H1 (cell line): ENCODE measurements at regions not wholly inside any gene's neighbourhood (a gene's known extent, or its start where the extent isn't known, plus 50 kb on each side); places are given as distances from the start of the nearest gene placed in this dataset.

ENCODE experiments used
- CTCF ChIA-PET: fragments of 300-600 bp; sonication (Branson Sonifier 250); formaldehyde crosslinking; loops from one replicate; lab custom pipeline; 2021; ENCODE audit not compliant: partially characterized antibody; lab: Charles Lee
- POLR2A ChIA-PET: fragments of 300-600 bp; sonication (Branson Sonifier 250); formaldehyde crosslinking; loops from one replicate; lab custom pipeline; 2021; ENCODE audit warnings: inconsistent platforms; ENCODE audit not compliant: partially characterized antibody; lab: Charles Lee
- DNase-seq, 2 experiments: peaks; one replicate each; pipeline versions ENCODE4 v3.0.0 to v3.0.0-alpha.2; 2010 to 2022; ENCODE audit warnings: low spot score in 2 of 2, low read depth in 1 of 2, mixed read lengths in 1 of 2
- FAIRE-seq: peaks from 2 replicates; lab custom pipeline; 2011; peaks lifted over from hg19 to GRCh38; lab: Jason Lieb, UNC
- H2AFZ ChIP-seq: 2 replicates; pipeline ENCODE4 v1.8.1; 2012; ENCODE audit warnings: low read length, inconsistent platforms
- H2AK5ac ChIP-seq: 2 replicates; pipeline ENCODE4 v1.6.1; 2013; ENCODE audit warnings: low read depth, low read length
- H2BK120ac ChIP-seq: replicated peaks from 2 replicates; pipeline ENCODE3; 2013; ENCODE audit warnings: low read depth, low read length, inconsistent platforms
- H2BK12ac ChIP-seq: 2 replicates; pipeline ENCODE4 v1.6.1; 2013; ENCODE audit warnings: low read depth, low read length
- H2BK15ac ChIP-seq: 2 replicates; pipeline ENCODE4 v1.6.1; 2013; ENCODE audit warnings: low read length
- H2BK20ac ChIP-seq: 2 replicates; pipeline ENCODE4 v1.6.1; 2013; ENCODE audit warnings: low read length
- H2BK5ac ChIP-seq: 2 replicates; pipeline ENCODE4 v1.6.1; 2013; ENCODE audit warnings: low read depth, low read length
- H3K14ac ChIP-seq: 2 replicates; pipeline ENCODE4 v1.6.1; 2013; ENCODE audit warnings: inconsistent platforms; ENCODE audit not compliant: insufficient read length
- H3K18ac ChIP-seq: 2 replicates; pipeline ENCODE4 v1.6.1; 2013; ENCODE audit warnings: low read length; ENCODE audit errors: extremely low read depth
- H3K23ac ChIP-seq: 2 replicates; pipeline ENCODE4 v1.6.1; 2013; ENCODE audit warnings: inconsistent platforms; ENCODE audit not compliant: insufficient read length
- H3K23me2 ChIP-seq: 2 replicates; pipeline ENCODE4 v1.6.1; 2013; ENCODE audit warnings: low read depth, low read length
- H3K27ac ChIP-seq: 2 replicates; pipeline ENCODE4 v1.6.1; 2011; ENCODE audit warnings: low read depth, low read length, inconsistent platforms
- H3K27me3 ChIP-seq, 4 experiments: replicated peaks in 1 of 4; 1 replicate in 1 of 4; 2 replicates in 3 of 4; pipeline versions ENCODE4 v1.6.1 to v1.8.1; 2011 to 2013; ENCODE audit warnings: low read length in 3 of 4, mild to moderate bottlenecking in 3 of 4, inconsistent platforms in 2 of 4, mixed read lengths in 2 of 4, moderate library complexity in 1 of 4; ENCODE audit not compliant: control insufficient read depth in 3 of 4, insufficient read depth in 3 of 4; ENCODE audit errors: extremely low read depth in 1 of 4
- H3K36me3 ChIP-seq, 4 experiments: 2 replicates each; pipeline versions ENCODE4 v1.6.1 to v1.8.1; 2011 to 2013; ENCODE audit warnings: mild to moderate bottlenecking in 4 of 4, low read length in 3 of 4, moderate library complexity in 2 of 4, control low read depth in 1 of 4, inconsistent platforms in 1 of 4; ENCODE audit not compliant: insufficient read depth in 4 of 4, control insufficient read depth in 2 of 4
- H3K4ac ChIP-seq: replicated peaks from 2 replicates; pipeline ENCODE3; 2013; ENCODE audit warnings: low read length, low read depth, mixed read lengths, inconsistent platforms; ENCODE audit not compliant: insufficient read length
- H3K4me1 ChIP-seq, 4 experiments: replicated peaks in 1 of 4; 1 replicate in 1 of 4; 2 replicates in 3 of 4; pipeline versions ENCODE4 v1.6.1 to v1.8.1; 2011 to 2013; ENCODE audit warnings: low read length in 3 of 4, inconsistent platforms in 2 of 4, mixed read lengths in 1 of 4; ENCODE audit not compliant: insufficient read depth in 4 of 4, control insufficient read depth in 3 of 4
- H3K4me2 ChIP-seq, 2 experiments: 2 replicates each; pipeline versions ENCODE4 v1.6.1 to v1.8.1; 2011 to 2013; ENCODE audit warnings: low read depth in 2 of 2, low read length in 2 of 2, control low read depth in 1 of 2, inconsistent platforms in 1 of 2, mild to moderate bottlenecking in 1 of 2; ENCODE audit not compliant: insufficient read depth in 1 of 2
- H3K4me3 ChIP-seq, 4 experiments: fragments of 200-600, 300-600 bp in 1 of 4; sonication (generic), shearing (Covaris generic), sonication (Bioruptor Twin) in 1 of 4; 2 replicates each; pipeline versions ENCODE4 v1.5.1 to v1.8.1; 2011 to 2016; ENCODE audit warnings: low read length in 4 of 4, low read depth in 3 of 4, control low read depth in 2 of 4, inconsistent platforms in 2 of 4, mild to moderate bottlenecking in 2 of 4, mixed read lengths in 1 of 4, moderate library complexity in 1 of 4; ENCODE audit not compliant: insufficient read depth in 2 of 4; ENCODE audit errors: extremely low read depth in 1 of 4
- H3K56ac ChIP-seq: replicated peaks from 2 replicates; pipeline ENCODE3; 2013; ENCODE audit warnings: low read depth, mild to moderate bottlenecking, mixed read lengths, low read length, inconsistent platforms; ENCODE audit not compliant: insufficient read length
- H3K79me1 ChIP-seq: 2 replicates; pipeline ENCODE4 v1.6.1; 2013; ENCODE audit warnings: low read depth, low read length, control low read depth
- H3K79me2 ChIP-seq, 2 experiments: 2 replicates each; pipeline versions ENCODE4 v1.6.1 to v1.8.1; 2012 to 2013; ENCODE audit warnings: low read length in 2 of 2, mild to moderate bottlenecking in 2 of 2, inconsistent platforms in 1 of 2; ENCODE audit not compliant: insufficient read depth in 2 of 2, control insufficient read depth in 1 of 2
- H3K9ac ChIP-seq, 4 experiments: replicated peaks in 1 of 4; 1 replicate in 1 of 4; 2 replicates in 3 of 4; pipeline versions ENCODE4 v1.6.1 to v1.8.1; 2011 to 2013; ENCODE audit warnings: low read depth in 3 of 4, low read length in 3 of 4, control low read depth in 2 of 4, mild to moderate bottlenecking in 2 of 4, moderate library complexity in 2 of 4, inconsistent platforms in 1 of 4; ENCODE audit errors: extremely low read depth in 1 of 4
- H3K9me3 ChIP-seq, 2 experiments: 2 replicates each; pipeline versions ENCODE4 v1.6.1 to v1.8.1; 2012 to 2013; ENCODE audit warnings: mild to moderate bottlenecking in 2 of 2, moderate library complexity in 2 of 2, control low read depth in 1 of 2, inconsistent platforms in 1 of 2, low read depth in 1 of 2, low read length in 1 of 2, mixed read lengths in 1 of 2; ENCODE audit not compliant: insufficient read depth in 2 of 2
- H4K20me1 ChIP-seq, 2 experiments: replicated peaks in 1 of 2; 2 replicates each; pipeline versions ENCODE3 to v1.8.1; 2011 to 2013; ENCODE audit warnings: inconsistent platforms in 2 of 2, low read length in 2 of 2, mild to moderate bottlenecking in 1 of 2; ENCODE audit not compliant: insufficient read depth in 2 of 2, control insufficient read depth in 1 of 2
- H4K5ac ChIP-seq: 2 replicates; pipeline ENCODE4 v1.6.1; 2013; ENCODE audit warnings: low read length, low read depth, mixed read lengths, inconsistent platforms; ENCODE audit not compliant: insufficient read length
- H4K8ac ChIP-seq: 2 replicates; pipeline ENCODE4 v1.8.0; 2013; ENCODE audit warnings: mild to moderate bottlenecking, moderate library complexity, low read length, inconsistent platforms; ENCODE audit not compliant: insufficient read depth; ENCODE audit errors: extremely low read depth
- H4K91ac ChIP-seq: replicated peaks from 2 replicates; pipeline ENCODE3; 2013; ENCODE audit warnings: low read length, mixed read lengths, inconsistent platforms; ENCODE audit not compliant: insufficient read length
- BACH1 ChIP-seq: IDR thresholded peaks from 2 replicates; pipeline ENCODE4 v1.6.1; 2012; ENCODE audit warnings: low read length, improper control_type of control experiment
- MAFK ChIP-seq: IDR thresholded peaks from 2 replicates; pipeline ENCODE4 v1.6.1; 2012; ENCODE audit warnings: low read depth, mild to moderate bottlenecking, improper control_type of control experiment, low read length
- RAD21 ChIP-seq, 2 experiments: IDR thresholded peaks in 1 of 2; conservative IDR thresholded peaks in 1 of 2; 2 replicates each; pipeline ENCODE4 v1.6.1; 2011; ENCODE audit warnings: low read depth in 2 of 2, low read length in 2 of 2, improper control_type of control experiment in 1 of 2, inconsistent platforms in 1 of 2, mild to moderate bottlenecking in 1 of 2, moderate library complexity in 1 of 2
- SIX5 ChIP-seq: IDR thresholded peaks from 2 replicates; pipeline ENCODE4 v1.6.1; 2011; ENCODE audit warnings: mild to moderate bottlenecking, low read depth, low read length
- TBP ChIP-seq: IDR thresholded peaks from 2 replicates; pipeline ENCODE4 v1.6.1; 2011; ENCODE audit warnings: low read depth, low read length, improper control_type of control experiment
- WGBS, 2 experiments: shearing (Covaris generic) in 1 of 2; methylation state at CpG; one replicate each; pipeline versions ENCODE4 v1.1.6 to v1.1.7; 2013 to 2015; ENCODE audit warnings: low lambda C conversion rate in 2 of 2, mixed read lengths in 2 of 2, inconsistent platforms in 1 of 2, low coverage in 1 of 2, missing lambda C conversion rate in 1 of 2; ENCODE audit not compliant: insufficient replicate concordance in 2 of 2, insufficient coverage in 1 of 2, insufficient read length in 1 of 2; ENCODE audit errors: extremely low coverage in 1 of 2, missing lambda C conversion rate in 1 of 2; 5-methylcytosine and 5-hydroxymethylcytosine counted together
- TF ChIP-seq, protein P1 (sequence below), 3 experiments: IDR thresholded peaks; 1 replicate in 2 of 3; 2 replicates in 1 of 3; pipeline versions ENCODE4 v1.5.1 to v1.6.1; 2011; ENCODE audit warnings: low read length in 3 of 3, mild to moderate bottlenecking in 3 of 3, inconsistent platforms in 2 of 3, low read depth in 1 of 3, moderate library complexity in 1 of 3; ENCODE audit not compliant: insufficient read depth in 1 of 3; ENCODE audit errors: control extremely low read depth in 1 of 3

GRCh38 chr16:48831076-48831722, 221.2 kb upstream of the N4BP1 start:
- Histone ChIP-seq H3K23me2 (no peaks in the 10 kb centered on the region), H2BK15ac (no peak overlapping the region), H3K56ac (no peak overlapping the region), H2AK5ac (no peak overlapping the region), H3K36me3 (no peaks in the 10 kb centered on the region), H3K79me1 (no peaks in the 10 kb centered on the region), H3K14ac (no peak overlapping the region), H2BK20ac (no peak overlapping the region), H3K27me3 (no peaks in the 10 kb centered on the region), H3K4me2 (no peak overlapping the region), H3K4ac (no peak overlapping the region), H4K5ac (no peak overlapping the region), H3K9me3 (no peaks in the 10 kb centered on the region), H3K27ac (no peak overlapping the region), H3K23ac (no peak overlapping the region), H3K18ac (no peak overlapping the region), H2BK5ac (no peak overlapping the region), H4K20me1 (no peaks in the 10 kb centered on the region), H2AFZ (peak overlapping the region; percentile 26; the same call in 1 of the 2 replicates), H2BK12ac (no peak overlapping the region), H4K91ac (no peak overlapping the region), H3K4me1 (no peaks in the 10 kb centered on the region), H3K79me2 (no peaks in the 10 kb centered on the region), H3K4me3 (no peak overlapping the region), H4K8ac (no peak overlapping the region; the same call in 1 of the 2 replicates), H3K9ac (no peak overlapping the region), H2BK120ac (no peak overlapping the region)
- TF ChIP-seq BACH1, result peak; percentile 64; the same call in 1 of the 2 replicates
- 0 out of 2 replicates have a peak, but pooled peaks have one; percentile 1 for TF ChIP-seq MAFK
- TF ChIP-seq SIX5, result no peak
- TF ChIP-seq RAD21 (IDR thresholded peaks at IDR 0.05 in 1 of 2, conservative IDR thresholded peaks at IDR 0.05 in 1 of 2; ENCODE audit: low read depth in 2 of 2, low read length in 2 of 2), result peak; percentile 21 to 41; a peak in 3 of 4 replicates
- no peak for TF ChIP-seq TBP
- TF ChIP-seq, protein P1, sequence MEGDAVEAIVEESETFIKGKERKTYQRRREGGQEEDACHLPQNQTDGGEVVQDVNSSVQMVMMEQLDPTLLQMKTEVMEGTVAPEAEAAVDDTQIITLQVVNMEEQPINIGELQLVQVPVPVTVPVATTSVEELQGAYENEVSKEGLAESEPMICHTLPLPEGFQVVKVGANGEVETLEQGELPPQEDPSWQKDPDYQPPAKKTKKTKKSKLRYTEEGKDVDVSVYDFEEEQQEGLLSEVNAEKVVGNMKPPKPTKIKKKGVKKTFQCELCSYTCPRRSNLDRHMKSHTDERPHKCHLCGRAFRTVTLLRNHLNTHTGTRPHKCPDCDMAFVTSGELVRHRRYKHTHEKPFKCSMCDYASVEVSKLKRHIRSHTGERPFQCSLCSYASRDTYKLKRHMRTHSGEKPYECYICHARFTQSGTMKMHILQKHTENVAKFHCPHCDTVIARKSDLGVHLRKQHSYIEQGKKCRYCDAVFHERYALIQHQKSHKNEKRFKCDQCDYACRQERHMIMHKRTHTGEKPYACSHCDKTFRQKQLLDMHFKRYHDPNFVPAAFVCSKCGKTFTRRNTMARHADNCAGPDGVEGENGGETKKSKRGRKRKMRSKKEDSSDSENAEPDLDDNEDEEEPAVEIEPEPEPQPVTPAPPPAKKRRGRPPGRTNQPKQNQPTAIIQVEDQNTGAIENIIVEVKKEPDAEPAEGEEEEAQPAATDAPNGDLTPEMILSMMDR (IDR thresholded peaks at IDR 0.05; ENCODE audit: control extremely low read depth in 1 of 3, insufficient read depth in 1 of 3, low read depth in 1 of 3, low read length in 3 of 3), result peak; percentile 38 to 65 (median 52)
- DNase-seq (peak in 1 of 2 experiments; percentile 72), FAIRE-seq (peak; percentile 39)
- WGBS, 2 experiments, result 61% methylated on average over 4 of the region's 4 CpGs; no CpG with 5 or more reads in 1 of the 2 experiments
- CTCF ChIA-PET, result interaction anchor here (0.5 to 2.3 kb wide), 48 partner anchors 8 to 519 kb away, joined by 3 to 21 read pairs (median 4); no protein-coding TSS in a partner anchor
- POLR2A ChIA-PET, result interaction anchor here (0.6 to 1.3 kb wide), 2 partner anchors 20 to 368 kb away, joined by 3 to 4 read pairs; no protein-coding TSS in a partner anchor
